ENCODE measurements at regions not wholly inside any gene's neighbourhood (a gene's known extent, or its start where the extent isn't known, plus 50 kb on each side); places are given as distances from the start of the nearest gene placed in this dataset.
"Not testable (repeated sequence)": the region's sequence is repeated elsewhere in the genome, so short reads cannot be mapped to it uniquely, and the experiment has no call there.

DNA sequence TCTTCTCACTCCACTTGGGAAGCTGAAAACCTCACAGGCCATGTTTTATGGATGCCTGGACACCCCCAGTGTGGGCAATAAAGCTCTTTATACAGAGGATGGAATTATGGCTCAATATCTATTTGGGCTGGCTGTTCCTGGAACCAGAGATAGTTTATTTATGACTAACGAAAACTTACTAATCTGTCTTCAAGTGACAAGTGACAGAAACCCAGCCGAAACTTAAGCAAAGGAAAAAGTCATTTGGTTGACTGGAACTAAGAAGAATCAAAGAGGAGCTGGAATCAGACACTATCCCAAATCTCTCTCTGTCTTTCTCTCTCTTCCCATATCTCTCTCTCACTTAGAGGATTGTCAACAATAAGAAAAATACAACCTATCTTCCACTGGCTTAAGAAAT lies 78.3 kb upstream of the CDK6 start:
- DNase-seq (ENCODE audit: low read depth) = no peak

DNA sequence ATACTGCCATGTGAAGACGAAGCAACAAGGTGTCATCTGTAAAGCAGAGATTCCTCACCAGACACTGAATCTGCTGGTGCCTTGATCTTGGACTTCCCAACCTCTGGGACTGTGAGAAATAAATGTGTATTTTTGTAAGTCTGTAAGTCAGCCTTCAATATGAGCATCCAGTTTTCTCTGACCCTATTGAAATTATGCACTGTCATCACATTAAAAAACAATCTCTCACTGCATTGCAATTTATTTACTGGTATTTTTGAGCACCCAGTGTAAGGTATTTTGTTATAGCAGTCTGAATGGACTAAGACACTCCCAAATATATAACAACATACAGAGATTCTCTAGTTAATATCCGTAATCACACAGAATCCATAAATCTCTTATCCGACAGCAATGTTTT lies 77.5 kb upstream of the CDK6 start:
- DNase-seq (ENCODE audit: low read depth) = no peak

DNA sequence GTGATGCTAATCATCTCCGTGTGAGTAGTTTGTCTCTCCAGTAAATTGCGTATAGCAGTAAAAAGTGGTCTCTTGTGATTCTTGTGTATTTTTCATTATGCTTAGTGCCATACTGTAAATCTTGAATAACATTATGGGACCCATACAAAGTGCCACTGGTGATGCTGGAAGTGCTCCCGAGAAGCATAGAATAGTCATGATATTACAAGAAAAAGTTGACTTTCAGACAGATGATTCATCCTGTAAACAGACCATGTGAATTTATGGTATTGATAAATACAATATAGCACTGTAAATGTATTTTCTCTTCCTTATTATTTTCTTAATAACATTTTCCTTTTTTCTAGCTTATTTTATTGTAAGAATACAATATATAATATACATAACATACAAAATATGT lies 74.6 kb upstream of the CDK6 start:
- DNase-seq (ENCODE audit: low read depth) = no peak

DNA sequence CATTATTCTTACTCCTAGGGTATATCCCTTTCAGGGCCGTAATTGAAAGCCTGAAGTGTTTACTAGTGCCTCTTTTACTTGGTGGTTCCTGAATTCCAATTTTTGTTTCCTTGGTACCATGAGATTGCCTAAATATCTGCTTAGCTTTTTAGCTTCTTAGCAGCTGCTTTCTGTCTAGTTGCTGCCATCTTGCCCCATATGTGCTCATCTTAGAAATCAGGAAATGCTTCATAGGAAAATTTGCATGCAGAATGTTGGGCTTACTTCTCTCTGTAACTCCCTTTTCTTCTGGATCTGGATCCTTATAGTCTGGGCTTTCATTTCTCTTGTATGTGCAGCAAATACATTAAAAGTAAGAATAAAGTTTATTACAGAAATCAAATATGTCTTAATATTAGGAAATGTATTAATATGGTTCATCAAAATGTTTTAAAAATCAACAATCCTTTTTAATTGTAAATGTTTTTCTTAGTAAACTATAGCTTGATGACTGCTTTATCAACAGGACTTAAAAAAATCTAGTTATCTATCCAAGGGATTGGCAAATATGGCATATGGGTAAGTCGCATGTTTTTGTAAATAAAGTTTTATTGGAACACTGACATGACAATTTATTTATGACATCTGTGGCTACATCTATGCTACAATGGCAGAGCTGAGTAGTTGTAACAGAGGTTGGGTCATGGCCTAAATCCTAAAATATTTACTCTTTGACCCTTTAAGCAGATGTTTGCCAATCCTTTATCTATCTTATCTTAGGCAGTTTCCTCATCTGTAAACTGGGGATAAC lies 73.5 kb upstream of the CDK6 start:
- DNase-seq (ENCODE audit: low read depth) = no peak

DNA sequence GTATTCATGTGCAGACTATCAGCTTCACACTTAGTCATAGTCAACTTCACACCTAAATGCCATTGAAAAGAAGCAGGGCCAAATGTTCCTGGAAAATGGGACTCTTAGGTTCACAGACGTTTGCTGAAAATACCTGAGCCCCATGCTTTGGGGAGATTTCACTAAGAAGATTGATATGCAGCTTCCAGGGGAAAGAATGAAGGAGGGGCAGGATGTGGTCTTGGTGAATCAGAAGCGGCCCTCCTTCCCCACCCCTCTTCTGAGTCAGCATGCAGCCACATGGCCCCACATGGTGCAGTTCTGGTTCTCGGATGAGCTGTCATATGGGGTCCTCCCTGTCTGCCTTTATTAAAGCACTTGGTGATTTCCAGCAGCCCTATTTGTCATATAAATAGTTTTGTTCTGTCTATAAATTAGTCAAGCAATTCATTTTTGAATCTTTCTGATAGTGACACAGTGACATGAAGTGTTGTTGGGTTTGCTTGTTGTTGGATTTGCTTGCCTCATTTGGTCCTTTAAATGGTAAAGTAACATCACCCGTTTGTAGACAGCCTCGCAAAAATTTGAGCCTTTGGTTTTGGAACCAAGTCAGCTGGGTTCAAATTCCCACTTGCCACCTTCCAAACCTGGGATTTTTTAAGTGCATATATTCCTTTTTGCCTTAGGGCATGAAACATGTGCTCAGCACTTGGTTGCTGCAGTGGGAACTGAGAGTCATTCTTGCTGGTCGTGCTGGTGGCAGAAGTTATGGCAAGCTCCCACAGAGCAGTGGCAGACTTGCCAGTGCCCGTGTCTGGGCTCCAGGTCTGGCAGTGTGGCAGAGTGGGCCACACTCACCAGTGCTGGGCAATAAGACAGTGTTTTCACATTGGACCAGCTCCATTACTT lies 68.1 kb upstream of the CDK6 start:
- DNase-seq (ENCODE audit: low read depth) = peak; percentile 85

DNA sequence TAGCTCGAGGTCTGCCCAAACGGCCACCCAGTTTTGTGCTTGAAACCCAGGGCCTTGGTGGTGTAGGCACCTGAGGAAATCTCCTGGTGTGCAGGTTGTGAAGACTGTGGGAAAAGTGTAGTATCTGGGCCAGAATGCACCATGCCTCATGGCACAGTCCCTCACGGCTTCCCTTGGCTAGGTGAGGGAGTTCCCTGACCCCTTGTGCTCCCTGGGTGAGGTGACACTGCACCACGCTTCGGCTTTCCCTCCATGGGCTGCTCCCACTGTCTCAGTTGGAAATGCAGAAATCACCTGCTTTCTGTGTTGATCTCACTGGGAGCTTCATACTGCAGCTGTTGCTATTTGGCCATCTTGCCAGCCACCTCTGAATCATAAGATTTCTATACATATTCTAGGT lies 62.4 kb upstream of the CDK6 start:
- DNase-seq (ENCODE audit: low read depth) = no peak

DNA sequence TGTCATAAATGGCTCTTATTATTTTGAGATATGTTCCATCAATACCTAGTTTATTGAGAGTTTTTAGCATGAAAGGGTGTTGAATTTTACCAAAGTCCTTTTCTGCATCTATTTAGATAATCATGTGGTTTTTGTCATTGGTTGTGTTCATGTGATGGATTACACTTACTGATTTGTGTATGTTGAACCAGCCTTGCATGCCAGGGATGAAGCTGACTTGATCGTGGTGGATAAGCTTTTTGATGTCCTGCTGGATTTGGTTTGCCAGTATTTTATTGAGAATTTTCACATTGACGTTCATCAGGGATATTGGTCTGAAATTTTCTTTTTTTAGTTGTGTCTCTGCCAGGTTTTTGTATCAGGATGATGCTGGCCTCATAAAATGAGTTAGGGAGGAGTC lies 58.5 kb upstream of the CDK6 start:
- DNase-seq (ENCODE audit: low read depth) = not testable (repeated sequence)

DNA sequence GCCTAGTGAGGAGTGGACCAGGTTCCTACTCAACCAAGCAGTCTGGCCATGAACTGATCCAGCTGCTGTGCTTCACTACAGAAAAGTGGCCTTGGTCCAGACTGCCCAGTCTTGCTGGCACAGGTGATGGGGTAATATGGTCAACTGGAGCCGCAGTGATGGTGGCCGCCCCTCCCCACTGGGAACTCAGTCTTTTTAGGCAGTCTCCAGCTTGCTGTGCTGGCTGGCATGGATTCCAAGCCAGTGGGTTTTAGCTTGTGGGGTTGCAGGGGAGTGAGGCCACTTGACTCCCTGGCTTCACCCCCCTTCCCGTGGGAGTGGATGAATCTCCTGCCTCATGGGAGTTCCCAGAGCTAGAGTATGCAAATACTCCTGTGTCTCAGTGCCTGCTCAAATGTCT lies 52.7 kb upstream of the CDK6 start:
- DNase-seq (ENCODE audit: low read depth) = no peak
